HEK293 (cell line): ENCODE measurements at regions not wholly inside any gene's neighbourhood (a gene's known extent, or its start where the extent isn't known, plus 50 kb on each side); places are given as distances from the start of the nearest gene placed in this dataset.

ENCODE experiments used
- CTCF ChIA-PET: fragments of 350-600 bp; formaldehyde crosslinking; extraction: SDS; loops from one replicate; lab custom pipeline; 2021; ENCODE audit warnings: antibody characterized with exemption; lab: Yijun Ruan, JAX
- POLR2A ChIA-PET: fragments of 300-600 bp; formaldehyde crosslinking; extraction: SDS; loops from one replicate; lab custom pipeline; 2020; ENCODE audit warnings: antibody characterized with exemption, inconsistent platforms; lab: Yijun Ruan, JAX
- H3K27ac ChIP-seq: fragments of 200-500 bp; sonication (Bioruptor generic); 2 replicates; pipeline ENCODE4 v1.5.1; 2014; ENCODE audit warnings: low read depth, low read length, control low read depth, inconsistent platforms; ENCODE audit errors: extremely low read depth
- H3K36me3 ChIP-seq, 2 experiments: fragments of 200-500 bp in 1 of 2; sonication (Bioruptor generic) in 1 of 2; 1 replicate in 1 of 2; 2 replicates in 1 of 2; pipeline ENCODE4 v1.5.1; 2014 to 2017; ENCODE audit warnings: inconsistent platforms in 2 of 2, low read length in 2 of 2; ENCODE audit not compliant: control insufficient read depth in 2 of 2, insufficient read depth in 1 of 2
- H3K4me1 ChIP-seq: fragments of 200-500 bp; sonication (Bioruptor generic); 2 replicates; pipeline ENCODE4 v1.5.1; 2014; ENCODE audit warnings: mild to moderate bottlenecking, low read length, inconsistent platforms; ENCODE audit not compliant: control insufficient read depth, insufficient read depth
- H3K4me3 ChIP-seq: 2 replicates; pipeline ENCODE4 v1.5.1; 2011; ENCODE audit warnings: low read depth, mild to moderate bottlenecking, control low read depth, low read length, moderate library complexity
- H3K9me3 ChIP-seq: fragments of 200-500 bp; sonication (Bioruptor generic); 2 replicates; pipeline ENCODE4 v1.5.1; 2014; ENCODE audit warnings: low read depth, low read length, inconsistent platforms; ENCODE audit not compliant: control insufficient read depth, insufficient read depth
- GLI4 ChIP-seq: fragments of 450-650 bp; formaldehyde crosslinking; IDR thresholded peaks from 2 replicates; pipeline ENCODE4 v1.5.1; 2016; ENCODE audit warnings: missing biosample characterization, missing genetic modification characterization
- HIC1 ChIP-seq: fragments of 450-650 bp; formaldehyde crosslinking; IDR thresholded peaks from 2 replicates; pipeline ENCODE4 v1.5.1; 2016; ENCODE audit warnings: missing biosample characterization, missing genetic modification characterization
- MEIS1 ChIP-seq: sonication (generic); formaldehyde crosslinking; IDR thresholded peaks from 2 replicates; pipeline ENCODE4 v1.8.1; 2022; ENCODE audit warnings: missing genetic modification reagents, mild to moderate bottlenecking, borderline replicate concordance
- PRDM2 ChIP-seq: fragments of 450-650 bp; formaldehyde crosslinking; IDR thresholded peaks from 2 replicates; pipeline ENCODE4 v1.5.1; 2016; ENCODE audit warnings: missing biosample characterization, missing genetic modification characterization, borderline replicate concordance
- SP3 ChIP-seq: fragments of 450-650 bp; formaldehyde crosslinking; IDR thresholded peaks from 2 replicates; pipeline ENCODE4 v1.5.1; 2016; ENCODE audit warnings: missing biosample characterization, missing genetic modification characterization
- TSHZ1 ChIP-seq: fragments of 450-650 bp; formaldehyde crosslinking; IDR thresholded peaks from 2 replicates; pipeline ENCODE4 v1.5.1; 2016; ENCODE audit warnings: missing biosample characterization, missing genetic modification characterization, borderline replicate concordance
- ZBTB11 ChIP-seq: fragments of 450-650 bp; formaldehyde crosslinking; conservative IDR thresholded peaks from 2 replicates; pipeline ENCODE4 v1.5.1; 2016; ENCODE audit warnings: low read depth, missing biosample characterization, missing genetic modification characterization
- ZNF202 ChIP-seq: fragments of 450-650 bp; formaldehyde crosslinking; IDR thresholded peaks from 2 replicates; pipeline ENCODE4 v1.5.1; 2016; ENCODE audit warnings: missing biosample characterization, missing genetic modification characterization, borderline replicate concordance
- ZNF292 ChIP-seq: fragments of 450-650 bp; formaldehyde crosslinking; IDR thresholded peaks from 2 replicates; pipeline ENCODE4 v1.5.1; 2016; ENCODE audit warnings: low read depth, missing biosample characterization, missing genetic modification characterization, borderline replicate concordance
- ZNF501 ChIP-seq: fragments of 450-650 bp; formaldehyde crosslinking; IDR thresholded peaks from 2 replicates; pipeline ENCODE4 v1.5.1; 2016; ENCODE audit warnings: missing biosample characterization, missing genetic modification characterization
- ZNF510 ChIP-seq: fragments of 450-650 bp; formaldehyde crosslinking; IDR thresholded peaks from 2 replicates; pipeline ENCODE4 v1.5.1; 2018; ENCODE audit warnings: mild to moderate bottlenecking, missing genetic modification characterization, missing biosample characterization; ENCODE audit not compliant: insufficient replicate concordance
- ZNF560 ChIP-seq: fragments of 450-650 bp; formaldehyde crosslinking; IDR thresholded peaks from 2 replicates; pipeline ENCODE4 v1.5.1; 2017; ENCODE audit warnings: missing biosample characterization, missing genetic modification characterization, borderline replicate concordance
- ZNF585B ChIP-seq: fragments of 450-650 bp; formaldehyde crosslinking; IDR thresholded peaks from 2 replicates; pipeline ENCODE4 v1.5.1; 2016; ENCODE audit warnings: missing biosample characterization, missing genetic modification characterization
- ZSCAN30 ChIP-seq: fragments of 450-650 bp; IDR thresholded peaks from 2 replicates; pipeline ENCODE4 v1.5.1; 2018; ENCODE audit warnings: missing biosample characterization, mild to moderate bottlenecking, missing genetic modification characterization, moderate library complexity

GRCh38 chr2:183811281-183811680 lies 687.0 kb downstream of the NUP35 start (continued):
- TF ChIP-seq HIC1 (tag by site-specific recombination) (no peak), ZSCAN30 (tag by site-specific recombination) (no peak), GLI4 (tag by site-specific recombination) (no peak), ZNF202 (tag by site-specific recombination) (no peak), TSHZ1 (tag by site-specific recombination) (no peak), ZNF560 (no peak), ZNF510 (tag by site-specific recombination) (no peak), ZBTB11 (tag by site-specific recombination) (no peak), PRDM2 (tag by site-specific recombination) (no peak)

- H3K36me3 ChIP-seq: no peaks in the 10 kb centered on the region
- ChIA-PET CTCF (no interaction called here), POLR2A (no interaction called here)
- H3K9me3 ChIP-seq: no peaks in the 10 kb centered on the region
- no peak overlapping the region for H3K4me3 ChIP-seq
- no peak for TF ChIP-seq SP3
- TF ChIP-seq ZNF501 (tag by site-specific recombination): no peak
- no peak for TF ChIP-seq MEIS1 (CRISPR knock-in tag)
- no peak for TF ChIP-seq ZNF585B (tag by site-specific recombination)
- no peak for TF ChIP-seq ZNF292 (tag by site-specific recombination)
- no peaks in the 10 kb centered on the region for H3K4me1 ChIP-seq
- H3K27ac ChIP-seq: no peak overlapping the region
These were observed 687.8 kb downstream of the NUP35 start for GRCh38 chr2:183812091-183812490.
